ENCODE measurements at regions not wholly inside any gene's neighbourhood (a gene's known extent, or its start where the extent isn't known, plus 50 kb on each side); places are given as distances from the start of the nearest gene placed in this dataset.

- TF ChIP-seq, protein P1, sequence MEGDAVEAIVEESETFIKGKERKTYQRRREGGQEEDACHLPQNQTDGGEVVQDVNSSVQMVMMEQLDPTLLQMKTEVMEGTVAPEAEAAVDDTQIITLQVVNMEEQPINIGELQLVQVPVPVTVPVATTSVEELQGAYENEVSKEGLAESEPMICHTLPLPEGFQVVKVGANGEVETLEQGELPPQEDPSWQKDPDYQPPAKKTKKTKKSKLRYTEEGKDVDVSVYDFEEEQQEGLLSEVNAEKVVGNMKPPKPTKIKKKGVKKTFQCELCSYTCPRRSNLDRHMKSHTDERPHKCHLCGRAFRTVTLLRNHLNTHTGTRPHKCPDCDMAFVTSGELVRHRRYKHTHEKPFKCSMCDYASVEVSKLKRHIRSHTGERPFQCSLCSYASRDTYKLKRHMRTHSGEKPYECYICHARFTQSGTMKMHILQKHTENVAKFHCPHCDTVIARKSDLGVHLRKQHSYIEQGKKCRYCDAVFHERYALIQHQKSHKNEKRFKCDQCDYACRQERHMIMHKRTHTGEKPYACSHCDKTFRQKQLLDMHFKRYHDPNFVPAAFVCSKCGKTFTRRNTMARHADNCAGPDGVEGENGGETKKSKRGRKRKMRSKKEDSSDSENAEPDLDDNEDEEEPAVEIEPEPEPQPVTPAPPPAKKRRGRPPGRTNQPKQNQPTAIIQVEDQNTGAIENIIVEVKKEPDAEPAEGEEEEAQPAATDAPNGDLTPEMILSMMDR (IDR thresholded peaks at IDR 0.05) = no peak
- TF ChIP-seq POLR2A (IDR thresholded peaks at IDR 0.05) = no peak
Measured at GRCh38 chr13:60662595-60662994, 265.6 kb downstream of the TDRD3 start.

Data from Peyer's patch (tissue), 4 donors.